PC-3 (cell line): ENCODE measurements at regions not wholly inside any gene's neighbourhood (a gene's known extent, or its start where the extent isn't known, plus 50 kb on each side); places are given as distances from the start of the nearest gene placed in this dataset.

Experiments used
- ATAC-seq: fragments of 200-7000 bp; cut with Tn5 transposase; 2 replicates; pipeline ENCODE4 v1.9.1; 2020; ENCODE audit warnings: mild to moderate bottlenecking, moderate library complexity
- BruUV-seq: library from RNA; stranded (reverse); fragments of 400-500 nt; replicated peaks from 2 replicates; lab custom pipeline; 2021; lab: Mats Ljungman, UMichigan
- CTCF ChIA-PET: fragments of 300-600 bp; sonication (Branson Sonifier 250); formaldehyde crosslinking; loops from one replicate; lab custom pipeline; 2022; ENCODE audit warnings: antibody characterized with exemption; lab: Charles Lee
- POLR2A ChIA-PET: fragments of 300-600 bp; sonication (Branson Sonifier 250); formaldehyde crosslinking; loops from one replicate; lab custom pipeline; 2022; ENCODE audit warnings: antibody characterized with exemption; ENCODE audit not compliant: unreplicated experiment; lab: Charles Lee
- DNase-seq: peaks from one replicate; pipeline ENCODE4 v3.0.0-alpha.2; 2015
- H2AFZ ChIP-seq: fragments of 300-600 bp; sonication (generic); 2 replicates; pipeline ENCODE4 v1.6.0; 2016; ENCODE audit warnings: antibody characterized with exemption, low read length
- H3F3A ChIP-seq: fragments of 300-600 bp; sonication (generic); one replicate; pipeline ENCODE4 v1.6.0; 2017; ENCODE audit warnings: antibody characterized with exemption, low read length, control low read depth, mild to moderate bottlenecking; ENCODE audit not compliant: unreplicated experiment
- H3K27ac ChIP-seq: fragments of 300-600 bp; sonication (generic); 2 replicates; pipeline ENCODE4 v1.5.1; 2016; ENCODE audit warnings: mild to moderate bottlenecking, low read length
- H3K27me3 ChIP-seq: fragments of 300-600 bp; sonication (generic); 2 replicates; pipeline ENCODE4 v1.6.1; 2016; ENCODE audit warnings: low read length, mixed read lengths
- H3K36me3 ChIP-seq: fragments of 300-600 bp; sonication (generic); 2 replicates; pipeline ENCODE4 v1.6.1; 2016; ENCODE audit warnings: low read depth, mixed run types, low read length, mixed read lengths
- H3K4me1 ChIP-seq: fragments of 300-600 bp; sonication (generic); 2 replicates; pipeline ENCODE4 v1.5.1; 2016; ENCODE audit warnings: low read length; ENCODE audit not compliant: insufficient read depth
- H3K4me2 ChIP-seq: fragments of 300-600 bp; sonication (generic); 2 replicates; pipeline ENCODE4 v1.6.0; 2016; ENCODE audit warnings: low read length
- H3K4me3 ChIP-seq: fragments of 300-600 bp; sonication (generic); 2 replicates; pipeline ENCODE4 v1.5.1; 2016; ENCODE audit warnings: mild to moderate bottlenecking, low read length, mixed read lengths
- H3K79me2 ChIP-seq: fragments of 300-600 bp; sonication (generic); 2 replicates; pipeline ENCODE4 v1.6.1; 2017; ENCODE audit warnings: low read length, mixed read lengths
- H3K9ac ChIP-seq: fragments of 300-600 bp; sonication (generic); 2 replicates; pipeline ENCODE4 v1.6.0; 2016; ENCODE audit warnings: mild to moderate bottlenecking, low read length
- H3K9me2 ChIP-seq: fragments of 300-600 bp; sonication (generic); replicated peaks from 2 replicates; pipeline ENCODE4 v1.6.1; 2016; ENCODE audit warnings: mixed run types, low read length, mixed read lengths
- H3K9me3 ChIP-seq: fragments of 300-600 bp; sonication (generic); 2 replicates; pipeline ENCODE4 v1.6.1; 2016; ENCODE audit warnings: low read length, mixed read lengths
- H4K20me1 ChIP-seq: fragments of 300-600 bp; sonication (generic); 2 replicates; pipeline ENCODE4 v1.6.1; 2016; ENCODE audit warnings: low read length, mixed read lengths
- EZH2 ChIP-seq: fragments of 300-600 bp; sonication (generic); IDR thresholded peaks from one replicate; pipeline ENCODE4 v1.6.1; 2017; ENCODE audit warnings: antibody characterized with exemption, mild to moderate bottlenecking, low read length; ENCODE audit not compliant: unreplicated experiment
- EZH2phosphoT487 ChIP-seq: fragments of 300-600 bp; sonication (generic); IDR thresholded peaks from 2 replicates; pipeline ENCODE4 v1.6.1; 2018; ENCODE audit warnings: mild to moderate bottlenecking, antibody characterized with exemption, low read length, borderline replicate concordance
- intact Hi-C: fragments of 100-400 bp; cut with micrococcal nuclease; formaldehyde crosslinking; loops from 2 replicates; pipeline ENCODE4 v1.9.0; 2023
- TF ChIP-seq, protein P1 (sequence below): fragments of 300-600 bp; sonication (generic); conservative IDR thresholded peaks from 2 replicates; pipeline ENCODE4 v1.5.1; 2017; ENCODE audit warnings: antibody characterized with exemption, low read depth, mild to moderate bottlenecking, low read length

DNA sequence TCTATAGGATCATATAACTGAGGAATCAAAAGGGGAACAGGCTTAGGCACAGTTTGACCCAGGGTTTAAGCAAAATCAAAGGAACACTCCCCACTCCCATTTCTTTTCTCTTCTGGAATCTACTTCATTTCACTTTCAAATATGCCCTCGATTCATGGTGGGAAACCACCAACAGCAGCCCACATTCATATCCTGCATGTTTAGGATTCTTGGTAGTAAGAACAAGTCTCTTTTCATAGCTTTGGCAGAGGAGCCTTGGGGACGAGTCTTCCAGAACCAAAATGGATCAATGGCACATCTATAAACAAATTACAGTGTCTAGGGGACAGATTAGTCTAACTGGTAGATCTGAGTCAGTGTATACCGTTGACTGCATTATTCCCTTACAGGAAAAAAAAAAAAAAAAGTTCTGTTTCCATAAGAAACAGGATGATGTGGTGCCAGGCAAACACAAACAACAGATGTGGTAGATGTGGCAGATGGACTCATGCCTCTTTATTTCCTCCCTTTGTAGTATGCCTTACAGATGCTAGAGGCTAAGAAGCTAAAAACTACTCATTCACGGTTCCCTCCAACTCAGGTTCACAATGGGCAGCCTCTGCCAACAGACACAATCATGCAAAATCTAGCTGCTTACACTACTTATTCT is 578.3 kb upstream of the ADAMTS9 start:
- Histone ChIP-seq H3K4me1 (no peaks in the 10 kb centered on the region), H3F3A (no peaks in the 10 kb centered on the region), H3K4me2 (no peak overlapping the region), H3K4me3 (no peak overlapping the region), H3K36me3 (no peaks in the 10 kb centered on the region), H3K27ac (no peak overlapping the region), H2AFZ (no peak overlapping the region), H3K79me2 (no peaks in the 10 kb centered on the region), H3K9ac (no peak overlapping the region), H3K27me3 (no peaks in the 10 kb centered on the region), H4K20me1 (no peaks in the 10 kb centered on the region), H3K9me3 (no peaks in the 10 kb centered on the region), H3K9me2 (no peaks in the 10 kb centered on the region)
- DNase-seq (no peak), ATAC-seq (no peak)
- POLR2A ChIA-PET = no interaction called here
- TF ChIP-seq EZH2phosphoT487 = no peak
- TF ChIP-seq EZH2 = no peak
- TF ChIP-seq, protein P1, sequence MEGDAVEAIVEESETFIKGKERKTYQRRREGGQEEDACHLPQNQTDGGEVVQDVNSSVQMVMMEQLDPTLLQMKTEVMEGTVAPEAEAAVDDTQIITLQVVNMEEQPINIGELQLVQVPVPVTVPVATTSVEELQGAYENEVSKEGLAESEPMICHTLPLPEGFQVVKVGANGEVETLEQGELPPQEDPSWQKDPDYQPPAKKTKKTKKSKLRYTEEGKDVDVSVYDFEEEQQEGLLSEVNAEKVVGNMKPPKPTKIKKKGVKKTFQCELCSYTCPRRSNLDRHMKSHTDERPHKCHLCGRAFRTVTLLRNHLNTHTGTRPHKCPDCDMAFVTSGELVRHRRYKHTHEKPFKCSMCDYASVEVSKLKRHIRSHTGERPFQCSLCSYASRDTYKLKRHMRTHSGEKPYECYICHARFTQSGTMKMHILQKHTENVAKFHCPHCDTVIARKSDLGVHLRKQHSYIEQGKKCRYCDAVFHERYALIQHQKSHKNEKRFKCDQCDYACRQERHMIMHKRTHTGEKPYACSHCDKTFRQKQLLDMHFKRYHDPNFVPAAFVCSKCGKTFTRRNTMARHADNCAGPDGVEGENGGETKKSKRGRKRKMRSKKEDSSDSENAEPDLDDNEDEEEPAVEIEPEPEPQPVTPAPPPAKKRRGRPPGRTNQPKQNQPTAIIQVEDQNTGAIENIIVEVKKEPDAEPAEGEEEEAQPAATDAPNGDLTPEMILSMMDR = no peak
- intact Hi-C loops = no loop called here
- no TSS peak for BruUV-seq
- CTCF ChIA-PET = no interaction called here

DNA sequence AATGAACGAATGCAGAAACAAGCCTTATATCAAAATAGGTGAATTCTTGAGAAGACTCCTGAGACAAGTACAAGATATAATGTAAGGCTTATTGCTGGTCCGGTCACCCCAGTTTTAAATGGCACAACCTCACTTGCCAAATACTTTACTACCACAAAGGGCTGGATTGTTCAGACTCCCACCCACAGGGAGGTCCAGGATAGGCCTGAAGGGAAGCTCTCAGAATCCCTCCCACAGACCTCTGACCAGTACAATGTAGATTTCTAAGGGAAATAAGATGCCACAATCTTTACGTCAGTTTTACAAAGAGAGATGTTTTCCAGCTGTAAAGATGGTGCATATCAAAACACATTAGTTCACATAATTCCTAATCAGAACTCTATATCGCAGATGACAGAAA is 577.7 kb upstream of the ADAMTS9 start:
- no peaks in the 10 kb centered on the region for H4K20me1 ChIP-seq
- ATAC-seq (no peak), DNase-seq (no peak)
- H3K9ac ChIP-seq = no peak overlapping the region
- H3K4me3 ChIP-seq = no peak overlapping the region
- no peaks in the 10 kb centered on the region for H3K4me1 ChIP-seq
- H3K36me3 ChIP-seq = no peaks in the 10 kb centered on the region
- H3F3A ChIP-seq = no peaks in the 10 kb centered on the region
- H3K4me2 ChIP-seq = no peak overlapping the region
- H3K27ac ChIP-seq = no peak overlapping the region
- H3K9me2 ChIP-seq = no peaks in the 10 kb centered on the region
- no peak overlapping the region for H2AFZ ChIP-seq
- H3K9me3 ChIP-seq = no peaks in the 10 kb centered on the region
- no peaks in the 10 kb centered on the region for H3K79me2 ChIP-seq
- CTCF ChIA-PET = no interaction called here
- H3K27me3 ChIP-seq = no peaks in the 10 kb centered on the region
- intact Hi-C loops = no loop called here
- BruUV-seq = no TSS peak
- POLR2A ChIA-PET = no interaction called here
- no peak for TF ChIP-seq EZH2phosphoT487
- TF ChIP-seq, protein P1 = no peak

DNA sequence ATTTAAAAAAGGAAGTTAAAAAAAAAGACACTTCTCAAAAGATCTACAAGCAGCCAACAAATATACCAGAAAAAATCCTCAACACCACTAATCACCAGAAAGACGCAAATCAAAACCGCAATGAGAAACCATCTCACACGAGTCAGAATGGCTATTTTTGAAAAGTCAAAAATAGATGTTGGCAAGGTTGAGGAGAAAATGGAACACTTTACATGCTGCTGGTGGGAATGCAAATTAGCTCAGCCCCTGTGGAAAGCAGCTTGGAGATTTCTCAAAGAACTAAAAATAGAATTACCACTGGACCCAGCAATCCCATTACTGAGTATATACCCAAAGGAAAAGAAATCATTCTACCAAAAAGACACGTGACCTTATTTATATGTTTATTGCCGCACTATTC is 574.7 kb upstream of the ADAMTS9 start:
- no peak overlapping the region for H3K9ac ChIP-seq
- no TSS peak for BruUV-seq
- H3K4me2 ChIP-seq = no peak overlapping the region
- H3K27ac ChIP-seq = no peak overlapping the region
- DNase-seq = no peak
- no peak for TF ChIP-seq EZH2phosphoT487
- TF ChIP-seq, protein P1 = no peak
- TF ChIP-seq EZH2 = no peak
- H3K79me2 ChIP-seq = no peaks in the 10 kb centered on the region
- ATAC-seq = no peak
- ChIA-PET POLR2A (no interaction called here), CTCF (no interaction called here)
- intact Hi-C loops = no loop called here
- no peaks in the 10 kb centered on the region for H3K9me2 ChIP-seq
- H2AFZ ChIP-seq = no peak overlapping the region
- H3K4me3 ChIP-seq = no peak overlapping the region
- H3K27me3 ChIP-seq = no peaks in the 10 kb centered on the region
- no peaks in the 10 kb centered on the region for H3K9me3 ChIP-seq
- H3F3A ChIP-seq = no peaks in the 10 kb centered on the region
- no peaks in the 10 kb centered on the region for H3K4me1 ChIP-seq
- no peaks in the 10 kb centered on the region for H4K20me1 ChIP-seq
- no peaks in the 10 kb centered on the region for H3K36me3 ChIP-seq
